RWPE2 (cell line): ENCODE measurements at regions not wholly inside any gene's neighbourhood (a gene's known extent, or its start where the extent isn't known, plus 50 kb on each side); places are given as distances from the start of the nearest gene placed in this dataset.

Source experiments
- ATAC-seq: fragments of 200-7000 bp; cut with Tn5 transposase; 3 replicates; pipeline ENCODE4 v1.9.1; 2021; ENCODE audit warnings: low read depth
- DNase-seq: peaks from one replicate; pipeline ENCODE4 v3.0.0-alpha.2; 2020; ENCODE audit warnings: low spot score
- H3K27ac ChIP-seq: fragments of 450-650 bp; 2 replicates; pipeline ENCODE4 v1.5.1; 2017; ENCODE audit warnings: mild to moderate bottlenecking; ENCODE audit not compliant: poor library complexity, severe bottlenecking
- H3K27me3 ChIP-seq: fragments of 250-450 bp; sonication (Bioruptor Pico); 2 replicates; pipeline ENCODE4 v1.5.1; 2021; ENCODE audit warnings: mild to moderate bottlenecking, moderate library complexity; ENCODE audit not compliant: insufficient read depth, poor library complexity, severe bottlenecking
- H3K36me3 ChIP-seq: fragments of 250-450 bp; sonication (Bioruptor Pico); 2 replicates; pipeline ENCODE4 v1.5.1; 2020; ENCODE audit warnings: low read depth, mild to moderate bottlenecking, moderate library complexity
- H3K4me1 ChIP-seq: fragments of 250-450 bp; sonication (Bioruptor Pico); 2 replicates; pipeline ENCODE4 v1.5.1; 2021; ENCODE audit warnings: mild to moderate bottlenecking, moderate library complexity; ENCODE audit not compliant: insufficient read depth, poor library complexity, severe bottlenecking
- H3K4me3 ChIP-seq: fragments of 250-450 bp; sonication (Bioruptor Pico); 2 replicates; pipeline ENCODE4 v1.5.1; 2021; ENCODE audit warnings: mild to moderate bottlenecking, moderate library complexity; ENCODE audit not compliant: severe bottlenecking
- H3K9me3 ChIP-seq: fragments of 250-450 bp; sonication (Bioruptor Pico); 2 replicates; pipeline ENCODE4 v1.5.1; 2021; ENCODE audit warnings: mild to moderate bottlenecking, moderate library complexity; ENCODE audit not compliant: severe bottlenecking
- TF ChIP-seq, protein P1 (sequence below): fragments of 450-650 bp; IDR thresholded peaks from one replicate; pipeline ENCODE4 v1.5.1; 2017; ENCODE audit warnings: mild to moderate bottlenecking, moderate library complexity; ENCODE audit not compliant: poor library complexity, severe bottlenecking

DNA sequence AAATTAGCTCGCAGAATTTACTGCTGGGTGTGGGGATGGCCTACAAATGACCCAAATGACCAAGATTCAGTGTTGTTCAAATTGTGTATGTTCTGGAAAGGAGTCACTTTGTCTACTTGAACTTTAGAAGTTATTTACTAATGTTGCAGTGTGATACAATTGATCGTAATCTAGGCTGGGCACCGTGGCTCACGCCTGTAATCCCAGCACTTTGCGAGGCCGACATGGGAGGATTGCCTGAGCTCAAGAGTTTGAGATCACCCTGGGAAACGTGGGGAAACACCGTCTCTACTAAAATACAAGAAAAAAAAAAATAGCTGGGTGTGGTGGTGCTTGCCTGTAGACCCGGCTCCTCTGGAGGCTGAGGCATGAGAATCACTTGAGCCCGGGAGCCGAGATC is 57.6 kb upstream of the TMPRSS2 start:
- Histone ChIP-seq H3K27ac (no peak overlapping the region), H3K27me3 (no peaks in the 10 kb centered on the region), H3K9me3 (no peaks in the 10 kb centered on the region), H3K4me3 (no peak overlapping the region), H3K36me3 (no peaks in the 10 kb centered on the region), H3K4me1 (peaks cover 4% of the 10 kb centered on the region)
- ATAC-seq (no peak), DNase-seq (no peak)
- TF ChIP-seq, protein P1, sequence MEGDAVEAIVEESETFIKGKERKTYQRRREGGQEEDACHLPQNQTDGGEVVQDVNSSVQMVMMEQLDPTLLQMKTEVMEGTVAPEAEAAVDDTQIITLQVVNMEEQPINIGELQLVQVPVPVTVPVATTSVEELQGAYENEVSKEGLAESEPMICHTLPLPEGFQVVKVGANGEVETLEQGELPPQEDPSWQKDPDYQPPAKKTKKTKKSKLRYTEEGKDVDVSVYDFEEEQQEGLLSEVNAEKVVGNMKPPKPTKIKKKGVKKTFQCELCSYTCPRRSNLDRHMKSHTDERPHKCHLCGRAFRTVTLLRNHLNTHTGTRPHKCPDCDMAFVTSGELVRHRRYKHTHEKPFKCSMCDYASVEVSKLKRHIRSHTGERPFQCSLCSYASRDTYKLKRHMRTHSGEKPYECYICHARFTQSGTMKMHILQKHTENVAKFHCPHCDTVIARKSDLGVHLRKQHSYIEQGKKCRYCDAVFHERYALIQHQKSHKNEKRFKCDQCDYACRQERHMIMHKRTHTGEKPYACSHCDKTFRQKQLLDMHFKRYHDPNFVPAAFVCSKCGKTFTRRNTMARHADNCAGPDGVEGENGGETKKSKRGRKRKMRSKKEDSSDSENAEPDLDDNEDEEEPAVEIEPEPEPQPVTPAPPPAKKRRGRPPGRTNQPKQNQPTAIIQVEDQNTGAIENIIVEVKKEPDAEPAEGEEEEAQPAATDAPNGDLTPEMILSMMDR, result no peak

DNA sequence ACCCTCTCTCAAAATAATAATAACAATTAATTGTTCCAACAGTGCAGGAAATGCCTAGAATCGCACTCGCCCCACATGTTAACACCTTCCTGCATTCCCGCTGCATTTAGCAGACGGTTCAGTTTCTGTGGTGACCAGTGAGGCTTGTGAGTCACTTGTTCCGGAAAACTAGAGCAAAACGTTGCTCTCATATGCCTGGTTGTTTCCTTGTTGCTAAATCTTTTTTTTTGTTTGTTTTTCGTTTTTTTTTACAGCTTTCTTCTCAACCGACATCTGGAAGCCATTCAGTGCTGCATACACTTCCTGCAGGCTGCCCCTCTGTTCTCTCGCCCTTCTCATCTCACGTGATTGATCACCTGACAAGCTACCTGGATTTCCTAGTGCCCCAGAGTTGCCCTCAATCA is 56.9 kb upstream of the TMPRSS2 start:
- ATAC-seq (peak; percentile 74), DNase-seq (no peak)
- Histone ChIP-seq H3K4me3 (no peak overlapping the region), H3K36me3 (no peaks in the 10 kb centered on the region), H3K27ac (no peak overlapping the region), H3K27me3 (no peaks in the 10 kb centered on the region), H3K9me3 (no peaks in the 10 kb centered on the region), H3K4me1 (peaks cover 4% of the 10 kb centered on the region)
- TF ChIP-seq, protein P1, result no peak

DNA sequence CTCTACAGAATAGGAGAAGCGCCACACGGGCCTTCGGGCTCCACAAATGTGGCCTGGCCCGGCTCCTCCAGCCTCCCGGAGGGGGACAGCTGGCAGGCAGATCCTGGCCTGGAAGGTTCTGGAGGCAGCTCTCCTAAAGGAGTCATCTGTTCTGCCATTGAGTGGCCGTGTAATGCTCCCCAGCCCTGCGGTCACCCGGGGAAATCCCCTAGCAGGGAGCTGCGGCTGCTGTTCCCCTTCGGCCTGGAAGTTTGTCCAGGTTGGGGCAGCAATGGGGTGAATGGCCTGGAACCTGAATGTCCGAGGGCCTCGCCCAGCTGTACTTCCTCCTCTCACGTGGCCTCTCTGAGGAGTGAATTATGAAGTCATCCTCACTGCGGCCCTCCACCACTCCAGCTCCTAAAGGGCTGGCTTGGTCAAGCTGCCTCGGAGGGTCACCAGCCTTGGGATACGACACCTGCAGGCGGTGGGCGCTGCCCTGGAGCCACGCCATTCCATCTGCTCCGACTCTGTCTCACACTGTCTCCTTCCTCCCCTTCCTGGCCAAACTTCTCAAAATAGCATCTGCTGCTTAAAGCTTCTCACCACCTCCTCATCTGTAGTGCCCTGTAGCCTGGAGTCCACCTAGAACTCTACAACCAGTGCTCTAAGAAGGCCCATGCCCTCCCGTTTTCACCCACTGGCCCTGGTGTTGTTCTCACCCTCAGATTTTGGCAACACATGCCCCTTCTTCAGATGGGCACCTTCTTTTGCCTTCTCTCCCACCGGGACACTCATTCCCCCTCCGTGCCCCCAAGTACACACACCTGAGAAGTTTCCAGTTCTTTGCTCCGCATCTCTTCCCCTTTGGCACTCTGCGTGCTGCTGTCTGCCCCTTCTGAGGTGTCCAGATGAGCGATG is 54.4 kb upstream of the TMPRSS2 start:
- ATAC-seq (no peak), DNase-seq (no peak)
- H3K27me3 ChIP-seq, result no peaks in the 10 kb centered on the region
- TF ChIP-seq, protein P1, result no peak
- H3K4me1 ChIP-seq, result peaks cover 4% of the 10 kb centered on the region
- H3K4me3 ChIP-seq, result no peak overlapping the region
- H3K9me3 ChIP-seq, result no peaks in the 10 kb centered on the region
- H3K36me3 ChIP-seq, result no peaks in the 10 kb centered on the region
- H3K27ac ChIP-seq, result no peak overlapping the region

DNA sequence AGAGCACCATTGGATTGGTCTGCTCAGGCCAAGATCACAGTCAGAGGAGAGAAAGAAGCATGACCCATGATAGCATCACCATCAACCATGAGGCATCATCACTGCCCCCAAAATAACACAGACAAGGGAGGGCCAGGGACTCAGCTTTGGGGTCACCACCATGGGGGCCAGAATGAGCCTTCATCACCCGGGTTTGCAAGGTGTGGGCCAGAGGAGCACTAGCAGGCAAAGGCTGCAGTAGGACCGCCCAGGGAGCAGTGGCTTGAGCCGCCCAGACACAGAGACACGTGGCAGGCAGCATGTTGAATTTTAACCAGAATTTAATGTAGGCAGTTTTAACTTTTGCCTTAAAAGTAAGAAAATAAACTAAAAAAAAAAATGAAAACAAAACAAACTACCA is 53.7 kb upstream of the TMPRSS2 start:
- Histone ChIP-seq H3K27ac (no peak overlapping the region), H3K4me1 (peaks cover 4% of the 10 kb centered on the region), H3K9me3 (no peaks in the 10 kb centered on the region), H3K36me3 (no peaks in the 10 kb centered on the region), H3K27me3 (no peaks in the 10 kb centered on the region), H3K4me3 (no peak overlapping the region)
- ATAC-seq (no peak), DNase-seq (no peak)
- TF ChIP-seq, protein P1, result no peak

DNA sequence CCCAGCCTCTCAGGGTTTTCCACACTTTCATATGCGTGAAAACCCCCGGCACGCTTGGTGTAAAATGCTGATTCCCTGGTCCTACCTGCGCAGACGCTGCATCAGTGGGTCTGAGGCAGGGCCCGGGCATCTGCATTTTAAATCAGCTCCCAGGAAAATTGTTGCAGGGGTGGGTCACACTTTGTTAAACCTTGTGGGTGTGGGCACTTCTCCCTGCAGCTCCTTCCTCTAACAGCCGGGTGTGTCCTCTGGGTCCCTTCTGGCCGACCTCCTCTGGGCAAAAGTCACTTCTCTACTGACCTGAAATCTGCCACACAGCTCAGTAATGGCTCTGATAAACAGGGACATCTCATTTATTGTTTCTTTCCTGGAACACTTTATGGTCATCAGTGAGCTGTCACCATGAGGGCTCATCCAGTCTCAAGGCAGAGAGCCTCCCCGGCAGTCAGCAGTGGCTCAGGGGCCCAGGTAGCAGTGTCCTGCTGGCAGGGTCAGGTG is 52.8 kb upstream of the TMPRSS2 start:
- no peak for ATAC-seq
- Histone ChIP-seq H3K27me3 (no peaks in the 10 kb centered on the region), H3K27ac (no peak overlapping the region), H3K36me3 (no peaks in the 10 kb centered on the region), H3K9me3 (no peaks in the 10 kb centered on the region), H3K4me3 (no peak overlapping the region), H3K4me1 (peaks cover 4% of the 10 kb centered on the region)
- TF ChIP-seq, protein P1, result no peak
- DNase-seq, result no peak
